GM21423 (cell line): ENCODE measurements at regions not wholly inside any gene's neighbourhood (a gene's known extent, or its start where the extent isn't known, plus 50 kb on each side); places are given as distances from the start of the nearest gene placed in this dataset.
"Not testable (repeated sequence)": the region's sequence is repeated elsewhere in the genome, so short reads cannot be mapped to it uniquely, and the experiment has no call there.

Experiments used
- ATAC-seq: cut with Tn5 transposase; IDR thresholded peaks from one replicate; pipeline ENCODE4 v1.9.1; 2021; ENCODE audit warnings: mild to moderate bottlenecking, moderate library complexity; ENCODE audit not compliant: unreplicated experiment

DNA sequence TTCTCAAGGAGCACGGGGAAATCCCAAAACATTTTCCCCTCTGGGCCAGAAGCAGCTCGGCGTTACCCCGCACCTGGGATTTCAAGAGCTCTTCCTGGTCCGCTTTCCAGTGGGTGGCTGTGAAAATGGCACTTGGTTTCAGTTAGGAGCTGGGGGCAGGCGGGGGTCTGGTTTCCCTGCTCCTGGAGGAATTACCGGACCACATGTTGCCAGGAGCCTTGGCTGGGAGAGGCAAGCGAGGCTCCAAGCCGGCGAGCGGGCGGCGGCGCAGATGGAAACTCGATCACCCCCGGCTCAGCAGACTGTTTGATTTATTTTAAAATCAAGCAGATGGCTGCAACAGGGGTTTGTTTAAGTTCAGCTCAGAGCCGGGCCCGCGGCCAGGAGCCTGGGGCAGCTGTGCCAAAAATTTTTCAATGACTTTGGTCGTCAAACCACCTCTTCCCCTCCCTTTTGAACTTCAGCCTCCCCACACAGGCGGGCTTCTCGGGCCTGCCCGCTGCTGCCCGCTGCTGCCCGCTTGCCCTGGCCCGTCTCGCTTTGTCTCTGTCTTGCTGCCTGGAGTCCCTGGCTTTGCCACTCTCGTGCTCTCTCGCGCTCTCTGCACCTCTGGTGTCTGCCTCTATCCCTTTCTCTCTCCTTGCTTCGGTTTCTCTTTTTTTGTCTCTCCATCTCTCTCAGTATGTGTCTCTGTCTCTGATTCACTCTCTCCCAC, 108.0 kb upstream of the CIBAR2 start:
- ATAC-seq = no peak

DNA sequence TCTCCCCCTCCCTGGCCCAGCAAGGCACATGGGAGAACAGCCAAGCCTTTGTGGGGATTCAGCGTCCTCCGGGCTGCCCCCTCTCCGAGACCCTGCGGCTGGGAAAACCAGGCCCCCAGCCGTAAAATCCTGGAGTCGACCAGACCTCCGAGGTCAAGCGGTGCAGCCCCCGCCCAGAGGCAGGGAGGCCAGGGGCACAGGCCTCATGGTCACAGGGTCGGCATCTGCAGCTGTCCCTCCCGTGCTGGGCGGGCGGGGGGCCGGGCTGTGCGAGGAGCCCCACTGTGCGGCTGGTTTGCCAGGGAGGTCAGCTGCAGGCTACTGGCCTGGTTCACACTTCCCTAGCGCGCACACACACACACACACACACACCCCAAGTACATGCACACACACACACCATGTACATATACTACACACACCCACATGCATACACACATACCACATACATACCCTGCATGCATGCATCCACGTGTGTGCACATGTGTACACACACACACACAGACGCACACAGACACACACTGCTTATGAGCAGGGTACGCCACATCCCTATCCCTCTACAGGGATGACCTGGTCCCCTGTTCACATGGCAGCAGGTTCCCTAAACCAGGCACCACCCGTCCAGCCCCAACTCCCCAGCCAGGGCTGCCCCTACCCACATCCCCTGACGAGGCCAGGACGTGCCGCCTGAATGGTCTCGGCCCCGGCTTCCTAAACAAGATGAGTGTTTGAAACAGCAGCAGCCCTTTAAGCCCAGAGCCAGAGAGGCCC, 108.9 kb upstream of the CIBAR2 start:
- ATAC-seq = no peak

DNA sequence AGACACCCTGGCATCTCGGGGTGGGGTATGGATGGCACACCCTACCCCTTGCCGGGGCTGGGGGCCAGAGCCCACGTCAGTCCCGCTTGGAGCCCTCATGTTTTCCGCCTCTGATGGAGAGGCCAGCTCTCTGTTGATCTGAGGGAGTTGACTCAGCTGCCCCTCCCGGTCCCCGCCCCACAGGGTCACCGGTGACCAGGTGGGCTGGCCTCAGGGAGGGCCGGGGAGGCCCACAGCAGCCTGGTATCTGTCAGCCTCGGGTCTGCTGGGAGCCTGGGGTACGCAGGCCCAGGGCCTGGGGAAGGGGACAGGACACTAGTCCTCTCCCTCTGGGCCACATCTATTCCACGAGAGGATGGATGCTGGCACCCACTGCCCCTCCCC, 109.5 kb upstream of the CIBAR2 start:
- ATAC-seq = no peak

DNA sequence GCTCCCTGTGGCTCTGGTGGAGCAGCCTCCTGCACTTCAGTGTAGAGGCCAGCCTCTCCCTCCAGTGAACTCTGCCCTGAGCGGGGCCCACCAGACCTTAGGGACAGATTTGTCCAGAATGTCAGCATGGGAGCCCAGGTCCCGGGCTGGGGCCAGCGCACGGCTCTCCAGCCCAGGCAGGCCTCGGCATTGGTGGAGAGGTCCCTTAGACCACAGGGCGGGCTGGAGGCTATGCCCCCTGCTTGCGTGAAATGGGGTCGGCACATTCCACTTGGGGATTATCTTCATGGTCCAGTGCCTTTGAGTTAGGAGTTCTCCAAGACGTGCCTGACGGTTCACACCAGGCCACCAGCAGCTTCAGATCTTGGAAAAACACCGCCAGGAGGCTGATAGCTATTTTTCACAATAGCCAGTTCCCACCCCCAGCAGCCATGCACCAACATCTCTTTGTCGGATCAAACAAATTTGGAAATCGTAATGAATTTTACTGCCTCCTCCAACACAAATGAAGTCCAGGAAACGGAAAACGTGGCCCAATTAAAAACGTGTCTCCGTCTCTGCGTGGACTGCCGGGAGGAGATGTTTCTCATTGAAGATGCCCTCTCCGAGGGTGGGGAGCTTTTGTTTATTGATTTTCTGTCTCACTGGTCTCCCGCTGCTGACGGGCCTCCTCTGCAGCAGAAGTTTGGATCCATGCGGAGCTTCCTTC, 110.0 kb upstream of the CIBAR2 start:
- ATAC-seq = no peak

DNA sequence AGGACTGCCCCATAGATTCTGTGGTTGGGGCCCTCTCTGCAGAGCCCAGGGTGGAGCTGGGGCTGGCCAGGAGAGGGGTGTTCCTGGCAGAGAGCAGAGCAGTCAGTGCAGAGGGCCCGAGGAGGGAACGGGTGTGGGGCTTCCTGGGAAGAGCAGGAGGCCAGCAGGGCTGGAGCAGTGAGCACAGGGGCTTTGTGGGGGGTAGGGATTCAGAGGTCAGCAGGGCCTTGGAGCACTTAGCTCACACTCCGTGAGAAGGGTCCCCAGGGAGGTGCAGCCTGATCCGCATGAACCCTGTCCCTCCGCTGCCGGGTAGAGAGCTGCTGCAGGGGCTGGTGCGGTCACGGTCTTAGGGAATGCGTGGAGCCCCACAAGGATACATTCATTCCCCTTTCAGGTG, 113.0 kb upstream of the CIBAR2 start:
- no peak for ATAC-seq

DNA sequence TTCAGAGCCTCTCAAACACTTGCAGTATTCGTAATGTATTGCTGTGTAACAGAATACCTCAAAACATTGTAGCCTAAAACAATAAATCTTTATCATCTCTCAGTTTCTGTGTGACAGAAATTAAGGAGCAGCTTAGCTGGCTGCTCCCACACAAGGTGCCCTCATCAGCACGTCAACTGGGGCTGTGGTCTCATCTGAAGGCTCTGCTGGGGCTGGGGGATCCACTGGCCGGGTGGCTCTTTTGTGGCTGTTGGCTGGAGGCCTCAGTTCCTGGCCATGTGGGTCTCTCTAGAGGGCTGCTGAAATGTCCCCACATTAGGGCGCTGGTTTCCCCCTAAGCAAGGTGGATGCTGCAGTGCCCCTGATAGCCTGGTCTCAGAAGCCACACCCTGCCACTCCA, 113.4 kb upstream of the CIBAR2 start:
- ATAC-seq = no peak

DNA sequence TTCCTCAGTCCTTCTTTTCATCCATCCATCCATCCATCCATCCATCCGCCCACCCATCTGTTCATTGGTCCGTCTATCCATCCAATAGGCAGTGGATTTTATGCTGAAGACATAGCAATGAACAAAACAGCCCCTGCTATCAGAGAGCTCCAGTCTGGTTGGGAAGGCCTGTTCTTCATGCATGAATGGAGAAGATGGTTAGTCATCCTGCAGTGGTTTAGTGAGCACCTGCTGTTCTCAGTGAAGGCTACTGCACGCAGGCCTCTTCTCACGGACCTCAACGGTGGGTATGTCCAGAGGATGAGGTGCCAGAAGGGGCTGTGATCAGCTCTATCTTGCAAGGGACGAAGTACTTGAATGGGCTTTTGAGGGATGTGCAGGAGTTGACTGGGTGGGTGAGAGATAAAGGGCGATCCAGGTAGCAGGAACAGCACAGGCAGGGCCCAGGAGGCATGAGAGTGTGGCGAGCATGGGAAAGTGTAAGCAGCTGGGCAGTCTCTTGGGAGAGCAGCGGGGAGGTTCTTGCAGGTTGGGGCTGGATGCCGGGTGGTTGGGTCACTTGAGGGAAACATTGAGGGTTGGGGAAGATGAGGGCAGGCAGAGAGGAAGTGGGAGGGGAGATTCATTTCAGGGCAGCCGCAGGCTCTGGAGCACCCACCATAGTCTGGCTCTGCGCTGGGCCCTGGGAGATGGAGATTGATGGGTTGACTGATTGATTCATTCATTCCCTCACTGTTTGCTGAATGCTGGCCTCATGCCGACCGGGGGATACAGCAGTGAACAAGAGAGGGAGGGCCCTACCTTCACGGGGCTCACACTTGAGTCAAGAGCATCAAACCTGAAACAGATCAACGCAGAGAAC, 115.0 kb upstream of the CIBAR2 start:
- ATAC-seq = peak; percentile 78

DNA sequence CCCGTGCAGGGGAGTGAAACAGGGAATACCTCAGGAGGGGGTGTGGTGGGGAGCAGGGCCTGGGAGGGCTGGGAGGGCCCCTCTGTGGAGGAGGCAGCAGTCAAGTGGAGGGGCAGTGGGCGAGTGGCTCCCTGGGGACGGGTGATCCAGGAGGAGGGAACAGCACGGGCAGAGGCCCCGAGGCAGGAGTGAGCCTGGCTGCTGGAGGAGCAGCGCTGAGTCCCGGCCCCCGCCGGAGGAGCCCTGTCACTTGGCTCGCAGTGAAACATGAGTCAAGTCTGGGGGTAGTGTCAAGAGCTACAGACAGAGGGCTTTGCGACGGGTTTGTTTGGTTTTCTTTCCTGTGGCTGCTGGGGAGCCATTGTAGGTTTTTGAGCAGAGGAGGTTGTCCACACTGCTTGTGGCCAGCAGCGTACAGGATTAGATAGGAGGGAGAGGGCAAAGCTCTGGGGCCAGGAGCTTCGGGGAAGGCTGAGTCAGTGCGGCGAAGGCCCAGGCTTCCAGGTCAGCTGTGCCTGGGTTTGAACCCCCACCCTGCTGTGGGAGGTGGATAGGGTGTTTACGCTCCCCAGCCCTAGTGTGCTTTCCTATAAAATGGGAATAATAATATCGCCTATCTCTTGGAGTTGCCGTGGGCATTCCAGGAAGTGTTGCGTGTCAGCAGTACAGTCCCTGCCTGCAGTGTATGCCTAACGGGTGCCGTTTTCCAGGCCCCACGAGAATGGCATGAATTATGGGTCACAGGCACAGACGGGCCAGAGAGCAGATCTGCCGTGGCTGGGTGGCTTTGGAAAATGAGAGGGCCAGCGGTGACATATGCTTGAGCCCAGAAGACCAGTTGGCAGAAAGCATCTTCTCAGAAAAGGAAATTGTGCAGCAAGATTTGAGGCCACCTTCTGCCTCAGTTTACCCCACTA, 115.9 kb upstream of the CIBAR2 start:
- ATAC-seq = no peak

DNA sequence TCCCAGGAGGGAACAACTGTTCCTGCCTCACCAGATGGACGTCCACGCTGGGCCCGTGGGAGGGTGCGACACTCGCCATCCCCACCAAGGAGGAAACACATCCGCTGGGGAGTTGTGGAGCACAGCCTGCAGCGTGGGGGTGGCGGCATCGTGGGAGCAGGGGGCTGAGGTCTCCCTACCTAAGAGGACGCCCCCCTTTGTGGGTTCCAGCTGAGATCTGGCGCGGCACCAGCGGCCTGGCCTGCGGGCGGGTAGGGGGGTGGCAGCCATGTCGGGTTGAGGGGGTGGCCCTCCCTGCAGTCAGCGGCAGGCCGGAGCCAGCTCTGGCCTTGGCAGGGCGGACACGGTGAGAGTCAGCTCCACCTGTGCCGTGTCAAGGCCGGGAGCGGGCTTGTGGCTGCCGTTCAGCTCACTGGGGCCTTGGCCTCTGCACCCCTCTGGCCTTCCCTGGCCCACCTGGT, 116.7 kb upstream of the CIBAR2 start:
- ATAC-seq = no peak

DNA sequence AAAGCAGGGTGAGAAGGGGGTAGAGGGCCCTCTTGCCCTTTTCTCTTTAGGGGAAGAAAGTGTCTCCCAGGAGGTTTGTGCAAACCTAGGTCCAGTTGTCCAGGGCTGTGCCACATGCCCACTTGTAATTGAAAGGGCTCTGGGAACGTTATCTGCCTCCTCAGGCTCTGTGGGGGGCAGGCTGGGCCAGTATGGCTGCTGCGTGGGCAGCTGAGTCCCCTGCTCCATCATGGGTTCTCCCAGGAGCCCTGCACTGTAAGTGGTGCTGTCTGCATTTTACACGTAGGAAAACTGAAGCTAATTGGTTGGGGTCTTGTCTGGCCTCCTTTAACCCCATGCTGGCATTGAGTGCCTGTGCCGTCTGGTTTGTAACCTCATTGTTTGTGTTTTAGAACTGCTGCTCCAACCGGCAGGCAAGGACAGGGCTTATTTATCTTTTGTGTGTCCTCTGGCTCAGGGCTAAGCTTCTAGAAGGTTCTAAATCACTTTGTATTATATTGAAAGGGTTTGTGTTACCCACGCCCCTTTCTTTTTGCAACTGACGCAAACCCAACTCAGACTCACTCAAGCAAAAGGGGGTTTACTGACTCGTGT, 117.7 kb upstream of the CIBAR2 start:
- no peak for ATAC-seq

DNA sequence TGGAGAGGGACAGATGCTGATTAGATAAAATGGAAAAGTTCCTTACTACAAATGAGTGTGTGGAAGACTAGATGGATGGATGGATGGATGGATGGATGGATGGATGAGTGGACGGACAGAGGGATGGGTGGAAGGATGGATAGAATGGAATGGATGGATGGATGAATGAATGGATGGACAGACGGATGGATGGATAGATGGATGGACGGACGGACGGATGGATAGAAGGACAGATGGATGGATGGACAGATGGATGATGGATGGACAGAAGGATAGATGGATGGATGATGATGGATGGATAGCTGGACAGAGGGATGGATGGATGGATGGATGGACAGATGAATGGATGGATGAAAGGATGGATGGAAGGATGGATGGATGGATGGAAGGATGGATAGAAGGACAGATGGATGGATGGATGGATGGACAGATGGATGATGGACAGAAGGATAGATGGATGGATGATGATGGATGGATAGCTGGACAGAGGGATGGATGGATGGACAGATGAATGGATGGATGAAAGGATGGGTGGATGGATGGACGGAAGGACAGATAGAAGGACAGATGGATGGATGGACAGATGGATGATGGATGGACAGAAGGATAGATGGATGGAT, 118.6 kb upstream of the CIBAR2 start:
- ATAC-seq = not testable (repeated sequence)

DNA sequence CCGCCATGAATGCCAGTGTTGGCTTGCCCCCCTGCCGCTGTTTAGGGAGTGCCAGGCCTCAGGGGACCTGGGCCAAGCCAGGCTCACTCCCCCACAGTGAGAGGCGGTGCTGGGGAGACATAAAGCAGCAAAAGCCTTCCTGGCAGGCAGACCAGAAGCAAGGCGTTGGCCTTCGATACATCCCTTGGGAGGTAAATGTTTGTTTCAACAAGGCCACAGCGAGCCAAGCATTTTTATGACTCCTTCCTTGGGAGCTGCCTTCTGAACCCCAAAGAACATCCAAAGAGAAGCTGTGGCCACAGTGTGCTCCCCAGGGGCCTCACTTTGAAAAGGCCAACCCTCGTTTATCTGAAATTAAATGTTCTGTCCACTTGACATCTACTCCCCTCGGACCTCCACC, 119.7 kb upstream of the CIBAR2 start:
- ATAC-seq = no peak

DNA sequence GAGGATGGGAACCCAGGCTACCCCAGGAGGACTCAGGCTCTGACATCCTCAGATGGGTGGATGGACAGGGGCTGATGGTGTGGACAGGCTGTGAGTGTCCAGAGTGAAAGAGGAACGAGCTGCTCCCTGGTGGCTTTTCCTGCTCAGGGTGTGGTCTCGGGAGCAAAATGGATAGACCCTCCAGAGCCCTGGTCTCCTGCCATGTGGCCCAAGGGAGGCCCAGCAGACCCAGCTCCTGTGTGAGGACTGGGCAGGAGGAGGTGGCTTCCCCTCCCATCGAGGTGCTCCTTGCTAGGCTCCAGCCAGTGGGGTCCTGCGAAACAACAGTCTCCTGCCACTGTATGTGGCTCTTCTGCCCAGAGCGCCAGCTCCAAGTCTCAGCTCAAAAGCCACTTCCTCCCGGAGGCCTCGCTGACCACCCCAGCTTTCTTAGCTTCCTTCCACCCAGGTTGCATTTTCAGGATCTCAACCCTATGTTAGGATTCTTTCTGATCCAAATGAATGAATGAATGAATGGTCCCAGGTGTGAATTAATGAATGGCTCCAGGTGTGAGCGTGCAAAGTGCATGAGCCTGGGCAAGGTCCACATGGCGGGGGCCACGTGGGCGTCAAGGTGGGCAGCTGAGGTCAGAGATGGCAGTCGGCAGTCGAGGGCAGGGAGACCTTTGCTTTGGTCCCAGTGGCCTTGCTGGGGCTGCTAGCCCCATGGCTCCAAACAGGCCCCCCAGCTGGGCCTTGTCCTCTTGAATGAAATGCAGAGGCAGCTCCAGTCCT, 120.3 kb upstream of the CIBAR2 start:
- ATAC-seq = no peak

DNA sequence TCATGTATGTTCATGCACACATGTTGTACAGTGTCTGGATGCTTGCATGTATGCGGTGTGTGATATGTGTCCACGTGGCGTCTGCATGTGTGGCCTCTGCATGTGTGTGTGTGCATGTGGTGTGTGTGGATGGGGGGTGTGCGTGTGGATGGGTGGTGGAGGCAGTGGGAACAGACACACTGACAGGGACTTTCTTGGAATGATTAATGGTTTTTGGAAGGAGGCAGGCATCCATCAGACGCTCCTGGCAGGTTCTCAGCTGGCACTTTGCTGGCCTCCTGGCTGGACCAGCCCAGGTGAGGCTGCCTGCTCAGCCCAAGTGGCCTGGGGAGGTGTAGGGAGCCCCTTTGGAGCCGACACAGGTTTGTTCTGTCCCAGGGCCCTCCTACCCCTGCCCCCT, 121.2 kb upstream of the CIBAR2 start:
- ATAC-seq = no peak

DNA sequence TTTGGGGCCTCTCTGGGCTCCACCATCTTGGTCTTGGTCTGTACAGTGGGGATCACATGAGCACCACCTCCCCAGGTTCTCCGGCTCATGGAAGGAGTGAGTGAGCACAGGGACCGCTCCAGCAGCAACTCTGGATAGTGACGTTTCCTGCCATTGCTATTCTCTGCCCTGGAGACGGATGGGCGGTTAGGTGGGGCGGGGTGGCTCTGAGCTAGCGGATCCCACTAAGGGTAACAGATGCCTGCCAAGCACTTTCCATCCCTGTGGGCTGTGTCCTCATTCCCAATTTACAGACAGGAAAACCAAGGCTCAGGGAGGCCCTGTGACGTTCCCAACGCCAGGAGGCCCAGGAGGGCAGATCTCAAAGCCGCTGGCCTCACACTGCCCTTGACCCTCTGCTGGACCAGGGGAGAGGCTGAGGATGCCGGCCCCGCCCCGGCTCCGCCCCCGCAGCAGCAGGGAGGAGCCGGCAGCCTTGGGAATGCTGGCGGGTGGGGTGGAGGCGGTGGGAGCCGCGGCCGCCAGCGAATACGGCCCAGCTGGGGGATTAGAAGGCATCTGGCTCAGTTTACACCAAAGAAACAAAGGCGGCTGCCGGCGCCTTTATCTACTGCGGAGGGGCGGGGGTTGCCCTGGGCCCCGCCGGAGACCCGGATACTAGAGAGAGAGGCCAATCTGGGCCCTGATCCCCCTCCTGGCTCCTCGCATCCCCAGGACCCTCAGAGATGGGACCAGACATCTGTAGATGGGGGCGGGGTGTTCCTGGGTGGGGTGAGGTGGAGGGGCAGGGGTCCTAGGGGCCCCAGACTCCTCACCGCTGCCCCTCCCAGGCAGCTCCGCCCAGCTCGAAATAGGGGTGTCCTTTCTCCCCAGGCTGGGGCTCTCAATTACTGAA, 122.3 kb upstream of the CIBAR2 start:
- ATAC-seq = no peak

DNA sequence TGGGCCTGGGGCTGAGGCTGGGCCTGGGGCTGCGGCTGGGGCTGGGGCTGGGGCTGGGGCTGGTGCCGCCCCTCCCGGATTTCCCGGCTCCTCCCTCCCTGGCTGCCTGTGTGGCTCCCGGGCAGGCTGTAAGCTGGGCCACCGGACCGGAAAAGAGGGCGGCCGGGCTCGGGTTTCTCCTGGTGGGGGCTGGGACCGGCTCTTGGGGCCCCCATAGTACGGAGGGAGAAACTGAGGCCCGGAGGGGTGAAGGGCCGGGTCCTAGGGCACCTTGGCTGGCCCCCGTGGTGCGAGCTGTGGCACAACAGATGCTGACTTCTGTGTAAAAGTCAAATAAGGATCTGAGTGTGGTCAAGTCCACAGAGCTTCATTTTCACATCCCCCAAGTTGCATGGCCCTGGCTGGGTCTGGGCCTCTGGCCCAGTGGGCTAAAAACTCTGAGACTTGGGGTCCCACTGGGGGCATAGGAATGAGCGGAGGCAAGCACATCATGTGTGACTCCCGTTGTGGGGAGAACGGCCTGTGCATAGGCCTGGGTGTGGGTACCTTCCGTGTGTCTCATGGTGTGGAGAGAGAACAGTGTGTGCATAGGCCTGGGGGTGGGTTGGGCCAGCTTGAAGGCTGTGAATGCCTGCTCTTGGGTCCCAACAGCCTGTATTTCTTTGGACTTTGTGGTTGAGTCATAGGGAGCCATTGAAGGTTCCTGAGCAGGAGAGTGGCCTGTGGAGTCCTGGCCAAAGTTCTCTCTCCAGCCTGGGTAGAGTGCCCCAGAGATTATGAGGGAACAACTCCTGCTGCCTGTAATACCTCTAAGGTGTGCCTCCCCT, 123.9 kb upstream of the CIBAR2 start:
- ATAC-seq = peak; percentile 48

DNA sequence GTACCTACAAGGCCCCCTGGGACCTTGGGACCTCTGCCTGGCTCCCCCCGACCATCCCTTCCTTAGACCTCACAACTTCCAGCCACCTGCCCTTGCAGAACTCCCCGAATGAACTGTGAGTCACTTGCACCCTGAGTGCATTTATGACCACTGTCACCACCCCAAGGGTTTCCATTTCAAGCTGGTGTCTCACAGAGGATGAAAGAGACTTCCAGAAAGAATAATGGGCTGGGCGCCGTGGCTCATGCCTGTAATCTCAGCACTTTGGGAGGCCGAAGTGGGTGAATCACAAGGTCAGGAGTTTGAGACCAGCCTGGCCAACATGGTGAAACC, 124.5 kb upstream of the CIBAR2 start:
- ATAC-seq = no peak
